Endodermal cell (in vitro differentiated cells): ENCODE measurements at regions not wholly inside any gene's neighbourhood (a gene's known extent, or its start where the extent isn't known, plus 50 kb on each side); places are given as distances from the start of the nearest gene placed in this dataset.

Experiments
- DNase-seq: peaks from one replicate; pipeline ENCODE4 v3.0.0-alpha.2; 2017
- H3K27ac ChIP-seq: 2 replicates; pipeline ENCODE4 v1.5.1; 2013; ENCODE audit warnings: mild to moderate bottlenecking, low read depth, low read length, moderate library complexity
- H3K27me3 ChIP-seq: 2 replicates; pipeline ENCODE4 v1.6.1; 2013; ENCODE audit warnings: mild to moderate bottlenecking, low read length, moderate library complexity; ENCODE audit not compliant: insufficient read depth, control insufficient read depth, poor library complexity, severe bottlenecking
- H3K36me3 ChIP-seq: 2 replicates; pipeline ENCODE4 v1.7.0; 2013; ENCODE audit warnings: mild to moderate bottlenecking, low read length, moderate library complexity; ENCODE audit not compliant: control insufficient read depth, insufficient read depth
- H3K4me1 ChIP-seq: one replicate; pipeline ENCODE4 v1.7.0; 2013; ENCODE audit warnings: low read length; ENCODE audit not compliant: control insufficient read depth, insufficient read depth
- H3K4me3 ChIP-seq: 2 replicates; pipeline ENCODE4 v1.5.1; 2013; ENCODE audit warnings: mild to moderate bottlenecking, low read length, moderate library complexity
- H3K9ac ChIP-seq: 2 replicates; pipeline ENCODE4 v1.6.1; 2013; ENCODE audit warnings: mild to moderate bottlenecking, low read length, moderate library complexity; ENCODE audit not compliant: poor library complexity, severe bottlenecking; ENCODE audit errors: extremely low read depth
- H3K9me3 ChIP-seq: 2 replicates; pipeline ENCODE4 v1.6.1; 2013; ENCODE audit warnings: mild to moderate bottlenecking, low read length, moderate library complexity; ENCODE audit not compliant: control insufficient read depth
- H3K27ac Mint-ChIP-seq: 2 replicates; pipeline ENCODE4 v1.8.0; 2020; ENCODE audit warnings: mixed read lengths
- H3K27me3 Mint-ChIP-seq: 2 replicates; pipeline ENCODE4 v1.8.0; 2021; ENCODE audit warnings: mild to moderate bottlenecking, mixed read lengths; ENCODE audit not compliant: insufficient read depth
- H3K36me3 Mint-ChIP-seq: 2 replicates; pipeline ENCODE4 v1.8.0; 2020; ENCODE audit warnings: low read depth, mixed read lengths
- H3K4me1 Mint-ChIP-seq: 2 replicates; pipeline ENCODE4 v1.8.0; 2020; ENCODE audit warnings: mixed read lengths
- H3K4me3 Mint-ChIP-seq: 2 replicates; pipeline ENCODE4 v1.8.0; 2020; ENCODE audit warnings: mild to moderate bottlenecking, moderate library complexity, mixed read lengths
- H3K9me3 Mint-ChIP-seq: 2 replicates; pipeline ENCODE4 v1.8.0; 2020; ENCODE audit warnings: mild to moderate bottlenecking, mixed read lengths
- CTCF ChIP-seq: fragments of 200-600 bp; sonication (generic); conservative IDR thresholded peaks from 2 replicates; pipeline ENCODE4 v1.5.0; 2021; ENCODE audit warnings: antibody characterized with exemption, mild to moderate bottlenecking
- WGBS, 2 experiments: methylation state at CpG; one replicate each; pipeline versions ENCODE4 v1.1.5 to v1.1.7; 2013; ENCODE audit warnings: missing lambda C conversion rate in 2 of 2, mixed read lengths in 1 of 2; ENCODE audit not compliant: insufficient coverage in 1 of 2, insufficient read length in 1 of 2; 5-methylcytosine and 5-hydroxymethylcytosine counted together

GRCh38 chr3:107970993-107971580 is 119.7 kb downstream of the CD47 start:
- Mint-ChIP-seq H3K27ac (no peak overlapping the region), H3K27me3 (peaks cover 30% of the 10 kb centered on the region), H3K9me3 (no peaks in the 10 kb centered on the region), H3K36me3 (no peaks in the 10 kb centered on the region), H3K4me1 (peaks cover 2% of the 10 kb centered on the region), H3K4me3 (no peak overlapping the region)
- Histone ChIP-seq H3K9ac (no peak overlapping the region), H3K36me3 (no peaks in the 10 kb centered on the region), H3K27ac (no peak overlapping the region), H3K27me3 (peaks cover 28% of the 10 kb centered on the region), H3K9me3 (no peaks in the 10 kb centered on the region), H3K4me3 (no peak overlapping the region), H3K4me1 (no peaks in the 10 kb centered on the region)
- 86 to 97% methylated on average over 1 of the region's 1 CpG for WGBS, 2 experiments
- no peak for DNase-seq
- no peak for TF ChIP-seq CTCF

- peaks cover 35% of the 10 kb centered on the region for H3K27me3 Mint-ChIP-seq
- no peak overlapping the region for H3K9ac ChIP-seq
- no peaks in the 10 kb centered on the region for H3K36me3 ChIP-seq
- no peaks in the 10 kb centered on the region for H3K4me1 ChIP-seq
- H3K9me3 ChIP-seq: no peaks in the 10 kb centered on the region
- H3K36me3 Mint-ChIP-seq: no peaks in the 10 kb centered on the region
- DNase-seq: no peak
- no peak overlapping the region for H3K27ac Mint-ChIP-seq
- no peak overlapping the region for H3K4me3 ChIP-seq
- no peak for TF ChIP-seq CTCF
- H3K27ac ChIP-seq: no peak overlapping the region
- no peak overlapping the region for H3K4me3 Mint-ChIP-seq
- 79 to 84% methylated on average over 9 of the region's 9 CpGs for WGBS, 2 experiments
- H3K4me1 Mint-ChIP-seq: peaks cover 7% of the 10 kb centered on the region
- H3K9me3 Mint-ChIP-seq: no peaks in the 10 kb centered on the region
- H3K27me3 ChIP-seq: peaks cover 22% of the 10 kb centered on the region
Measured at GRCh38 chr3:107969994-107970819, 120.6 kb downstream of the CD47 start.

GRCh38 chr3:107969525-107969924 is 121.3 kb downstream of the CD47 start:
- Histone ChIP-seq H3K4me3 (no peak overlapping the region), H3K4me1 (no peaks in the 10 kb centered on the region), H3K9ac (no peak overlapping the region), H3K36me3 (no peaks in the 10 kb centered on the region), H3K27ac (no peak overlapping the region), H3K9me3 (no peaks in the 10 kb centered on the region), H3K27me3 (peaks cover 24% of the 10 kb centered on the region)
- peaks cover 42% of the 10 kb centered on the region for H3K27me3 Mint-ChIP-seq
- H3K36me3 Mint-ChIP-seq: no peaks in the 10 kb centered on the region
- H3K9me3 Mint-ChIP-seq: no peaks in the 10 kb centered on the region
- no peak overlapping the region for H3K4me3 Mint-ChIP-seq
- H3K4me1 Mint-ChIP-seq: peaks cover 7% of the 10 kb centered on the region
- no peak overlapping the region for H3K27ac Mint-ChIP-seq
- TF ChIP-seq CTCF: no peak
- no peak for DNase-seq
- WGBS, 2 experiments: 87 to 100% methylated on average over 2 to 4 of the region's 4 CpGs
